OCI-LY7 (cell line): ENCODE measurements at regions not wholly inside any gene's neighbourhood (a gene's known extent, or its start where the extent isn't known, plus 50 kb on each side); places are given as distances from the start of the nearest gene placed in this dataset.

ENCODE experiments used
- BruUV-seq: library from RNA; stranded (reverse); fragments of 400-500 nt; replicated peaks from 2 replicates; lab custom pipeline; 2021; lab: Mats Ljungman, UMichigan
- CTCF ChIA-PET: fragments of 300-600 bp; sonication (Branson Sonifier 250); formaldehyde crosslinking; loops from one replicate; lab custom pipeline; 2022; ENCODE audit warnings: antibody characterized with exemption; ENCODE audit not compliant: unreplicated experiment; lab: Charles Lee
- POLR2A ChIA-PET: fragments of 300-600 bp; sonication (Branson Sonifier 250); formaldehyde crosslinking; loops from one replicate; lab custom pipeline; 2022; ENCODE audit warnings: antibody characterized with exemption; lab: Charles Lee
- DNase-seq: peaks from one replicate; pipeline ENCODE4 v3.0.0-alpha.2; 2015; ENCODE audit warnings: low spot score
- H2AFZ ChIP-seq: fragments of 200-600 bp; sonication (generic), shearing (Covaris generic); 2 replicates; pipeline ENCODE4 v1.6.1; 2014; ENCODE audit warnings: mild to moderate bottlenecking, antibody characterized with exemption, low read length, moderate library complexity
- H3K27ac ChIP-seq: fragments of 200-600 bp; sonication (generic); 2 replicates; pipeline ENCODE4 v1.5.1; 2014; ENCODE audit warnings: mixed run types, low read depth, mild to moderate bottlenecking, moderate library complexity, low read length, inconsistent platforms; ENCODE audit not compliant: poor library complexity, severe bottlenecking
- H3K36me3 ChIP-seq: fragments of 200-600 bp; sonication (generic); 2 replicates; pipeline ENCODE4 v1.6.1; 2014; ENCODE audit warnings: mild to moderate bottlenecking, antibody characterized with exemption, low read length, moderate library complexity, mixed read lengths; ENCODE audit not compliant: insufficient read depth
- H3K4me1 ChIP-seq: fragments of 200-600 bp; sonication (generic); 2 replicates; pipeline ENCODE4 v1.5.1; 2014; ENCODE audit warnings: mild to moderate bottlenecking, low read length; ENCODE audit not compliant: insufficient read depth, poor library complexity, severe bottlenecking
- H3K4me2 ChIP-seq: fragments of 200-600 bp; sonication (generic); 2 replicates; pipeline ENCODE4 v1.6.1; 2014; ENCODE audit warnings: mild to moderate bottlenecking, low read length
- H3K4me3 ChIP-seq: fragments of 200-600 bp; sonication (generic); 2 replicates; pipeline ENCODE4 v1.5.1; 2014; ENCODE audit warnings: mild to moderate bottlenecking, low read depth, low read length; ENCODE audit not compliant: poor library complexity, severe bottlenecking
- H3K79me2 ChIP-seq: fragments of 200-600 bp; sonication (generic); 2 replicates; pipeline ENCODE4 v1.6.1; 2016; ENCODE audit warnings: low read depth, mild to moderate bottlenecking, low read length, moderate library complexity, mixed read lengths; ENCODE audit not compliant: insufficient read depth
- H3K9me2 ChIP-seq: fragments of 200-600 bp; sonication (generic); 2 replicates; pipeline ENCODE4 v1.6.1; 2016; ENCODE audit warnings: mild to moderate bottlenecking, low read length, mixed read lengths; ENCODE audit not compliant: insufficient read depth
- H3K9me3 ChIP-seq: fragments of 200-600 bp; sonication (generic); 2 replicates; pipeline ENCODE4 v1.6.1; 2014; ENCODE audit warnings: mild to moderate bottlenecking, mixed run types, low read length, mixed read lengths
- H4K20me1 ChIP-seq: fragments of 200-600 bp; sonication (generic); 2 replicates; pipeline ENCODE4 v1.6.1; 2014; ENCODE audit warnings: mild to moderate bottlenecking, antibody characterized with exemption, low read length, moderate library complexity, mixed read lengths; ENCODE audit not compliant: insufficient read depth
- CTCF ChIP-seq: fragments of 200-600 bp; sonication (generic); conservative IDR thresholded peaks from 2 replicates; pipeline ENCODE4 v1.5.1; 2014; ENCODE audit warnings: mild to moderate bottlenecking, antibody characterized with exemption, low read length, moderate library complexity, mixed read lengths
- EZH2phosphoT487 ChIP-seq: fragments of 200-600 bp; sonication (generic); IDR thresholded peaks from 2 replicates; pipeline ENCODE4 v1.6.1; 2018; ENCODE audit warnings: low read depth, borderline replicate concordance, mild to moderate bottlenecking, mixed run types, antibody characterized with exemption, low read length, moderate library complexity, mixed read lengths
- intact Hi-C: fragments of 100-400 bp; cut with micrococcal nuclease; formaldehyde crosslinking; loops from one replicate; pipeline ENCODE4 v1.10.0; 2022; ENCODE audit not compliant: unreplicated experiment

GRCh38 chr14:96629558-96630222 lies 127.5 kb downstream of the PAPOLA start:
- H3K36me3 ChIP-seq = no peaks in the 10 kb centered on the region
- intact Hi-C loops = no loop called here
- H3K9me3 ChIP-seq = no peaks in the 10 kb centered on the region
- no peak overlapping the region for H3K4me2 ChIP-seq
- no peak overlapping the region for H3K4me3 ChIP-seq
- H3K79me2 ChIP-seq = no peaks in the 10 kb centered on the region
- ChIA-PET POLR2A (no interaction called here), CTCF (no interaction called here)
- H3K9me2 ChIP-seq = no peaks in the 10 kb centered on the region
- H3K27ac ChIP-seq = no peak overlapping the region
- no peaks in the 10 kb centered on the region for H4K20me1 ChIP-seq
- BruUV-seq = no TSS peak
- no peak overlapping the region for H2AFZ ChIP-seq
- peaks cover 7% of the 10 kb centered on the region for H3K4me1 ChIP-seq
- no peak for DNase-seq
- no peak for TF ChIP-seq EZH2phosphoT487
- TF ChIP-seq CTCF = no peak

- Histone ChIP-seq H3K79me2 (no peaks in the 10 kb centered on the region), H3K36me3 (no peaks in the 10 kb centered on the region), H3K9me2 (no peaks in the 10 kb centered on the region), H2AFZ (no peak overlapping the region), H3K4me2 (no peak overlapping the region), H3K4me1 (peaks cover 8% of the 10 kb centered on the region), H3K4me3 (no peak overlapping the region), H3K27ac (no peak overlapping the region), H4K20me1 (no peaks in the 10 kb centered on the region), H3K9me3 (no peaks in the 10 kb centered on the region)
- CTCF ChIA-PET = no interaction called here
- no peak for DNase-seq
- BruUV-seq = no TSS peak
- POLR2A ChIA-PET = no interaction called here
- TF ChIP-seq CTCF = no peak
- no peak for TF ChIP-seq EZH2phosphoT487
- intact Hi-C loops = no loop called here
Measured at GRCh38 chr14:96630281-96630680, 128.1 kb downstream of the PAPOLA start.

- no peaks in the 10 kb centered on the region for H3K36me3 ChIP-seq
- H3K4me3 ChIP-seq = no peak overlapping the region
- H4K20me1 ChIP-seq = no peaks in the 10 kb centered on the region
- H3K4me2 ChIP-seq = no peak overlapping the region
- H2AFZ ChIP-seq = no peak overlapping the region
- intact Hi-C loops = no loop called here
- H3K79me2 ChIP-seq = no peaks in the 10 kb centered on the region
- H3K9me2 ChIP-seq = no peaks in the 10 kb centered on the region
- POLR2A ChIA-PET = no interaction called here
- BruUV-seq = no TSS peak
- H3K4me1 ChIP-seq = peaks cover 8% of the 10 kb centered on the region
- no peak for TF ChIP-seq EZH2phosphoT487
- TF ChIP-seq CTCF = no peak
- no peak overlapping the region for H3K27ac ChIP-seq
- no peak for DNase-seq
- CTCF ChIA-PET = no interaction called here
- H3K9me3 ChIP-seq = no peaks in the 10 kb centered on the region
Measured at GRCh38 chr14:96631030-96631429, 128.8 kb downstream of the PAPOLA start.
